Cerebellar nuclear complex (tissue), 1 donor: ENCODE measurements at regions not wholly inside any gene's neighbourhood (a gene's known extent, or its start where the extent isn't known, plus 50 kb on each side); places are given as distances from the start of the nearest gene placed in this dataset.
"Not testable (repeated sequence)": the region's sequence is repeated elsewhere in the genome, so short reads cannot be mapped to it uniquely, and the experiment has no call there.

Source experiments
- DNase-seq, 2 experiments: peaks; one replicate each; lab custom pipeline; 2025; lab: John Stamatoyannopoulos, UW

- DNase-seq = not testable (repeated sequence)
Measured at GRCh38 chr7:55743454-55743717, 119.2 kb downstream of the SEPTIN14 start.

GRCh38 chr7:55742651-55743453 is 119.7 kb downstream of the SEPTIN14 start:
- DNase-seq = not testable (repeated sequence)

- not testable (repeated sequence) for DNase-seq
Measured at GRCh38 chr7:55741721-55742631, 120.6 kb downstream of the SEPTIN14 start.

GRCh38 chr7:55740633-55741250 is 121.8 kb downstream of the SEPTIN14 start:
- not testable (repeated sequence) for DNase-seq

GRCh38 chr7:55740053-55740452 is 122.5 kb downstream of the SEPTIN14 start:
- not testable (repeated sequence) for DNase-seq

GRCh38 chr7:55736641-55737221 is 125.8 kb downstream of the SEPTIN14 start:
- not testable (repeated sequence) for DNase-seq

- no peak for DNase-seq
Measured at GRCh38 chr7:55733241-55734140, 129.1 kb downstream of the SEPTIN14 start.

GRCh38 chr7:55731931-55732330 is 130.6 kb downstream of the SEPTIN14 start:
- no peak for DNase-seq

GRCh38 chr7:55730197-55730596 is 132.4 kb downstream of the SEPTIN14 start:
- DNase-seq = no peak

GRCh38 chr7:55723621-55723941 is 139.0 kb downstream of the SEPTIN14 start:
- DNase-seq = no peak

GRCh38 chr7:55722874-55723620 is 139.5 kb downstream of the SEPTIN14 start:
- DNase-seq = not testable (repeated sequence)

GRCh38 chr7:55721004-55721403 is 141.5 kb downstream of the SEPTIN14 start:
- not testable (repeated sequence) for DNase-seq

- not testable (repeated sequence) for DNase-seq
Measured at GRCh38 chr7:55715247-55715867, 143.1 kb upstream of the VOPP1 start.

GRCh38 chr7:55714370-55714769 is 142.1 kb upstream of the VOPP1 start:
- DNase-seq = not testable (repeated sequence)

- DNase-seq = not testable (repeated sequence)
Measured at GRCh38 chr7:55710312-55710711, 138.0 kb upstream of the VOPP1 start.

GRCh38 chr7:55708028-55708427 is 135.7 kb upstream of the VOPP1 start:
- DNase-seq = not testable (repeated sequence)

GRCh38 chr7:55707410-55707809 is 135.1 kb upstream of the VOPP1 start:
- DNase-seq = not testable (repeated sequence)

- not testable (repeated sequence) for DNase-seq
Measured at GRCh38 chr7:55706451-55707195, 134.3 kb upstream of the VOPP1 start.
